Central memory CD4-positive, alpha-beta T cell (primary cell): ENCODE measurements at regions not wholly inside any gene's neighbourhood (a gene's known extent, or its start where the extent isn't known, plus 50 kb on each side); places are given as distances from the start of the nearest gene placed in this dataset.

Experiments used
- DNase-seq: peaks from one replicate; pipeline ENCODE4 v3.0.0; 2022

DNA sequence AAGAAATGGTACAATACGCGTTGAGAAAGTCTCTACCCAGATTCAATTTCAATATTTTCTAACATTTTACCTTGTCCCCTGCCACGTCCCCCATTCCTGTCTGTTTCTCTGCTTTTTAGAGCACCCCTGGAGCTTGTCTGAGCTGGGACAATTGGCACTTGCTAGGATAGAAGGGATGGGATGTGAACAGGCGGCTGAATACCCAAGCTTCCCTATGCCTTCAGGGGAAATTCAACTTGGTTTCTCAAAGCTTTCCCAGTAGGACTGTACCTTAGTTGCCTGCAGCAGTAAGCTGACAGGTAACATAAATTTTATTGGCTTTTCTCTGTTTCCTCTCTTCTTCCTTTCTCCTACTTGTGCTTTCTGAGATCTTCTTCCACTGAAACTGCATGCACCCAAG is 1663.3 kb downstream of the EFNB2 start:
- DNase-seq = no peak

DNA sequence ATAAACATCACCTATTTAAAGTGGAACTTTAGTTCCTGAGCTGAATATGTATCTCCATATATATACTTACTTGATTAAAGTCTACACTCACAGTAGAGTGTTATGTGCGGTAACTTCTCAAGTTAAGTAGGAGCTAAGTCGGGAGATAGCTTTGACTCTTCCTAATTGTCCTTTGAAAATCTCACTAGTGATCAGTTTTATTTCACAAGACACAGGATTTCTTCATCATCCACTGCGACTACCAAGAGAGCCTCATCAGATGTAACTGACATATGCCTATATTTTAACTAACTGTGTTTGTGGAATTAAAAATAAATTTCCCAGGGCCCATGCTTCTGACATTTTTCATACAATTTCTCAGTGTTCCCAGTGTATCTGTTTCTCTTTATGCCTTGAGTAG is 1664.0 kb downstream of the EFNB2 start:
- DNase-seq = no peak

DNA sequence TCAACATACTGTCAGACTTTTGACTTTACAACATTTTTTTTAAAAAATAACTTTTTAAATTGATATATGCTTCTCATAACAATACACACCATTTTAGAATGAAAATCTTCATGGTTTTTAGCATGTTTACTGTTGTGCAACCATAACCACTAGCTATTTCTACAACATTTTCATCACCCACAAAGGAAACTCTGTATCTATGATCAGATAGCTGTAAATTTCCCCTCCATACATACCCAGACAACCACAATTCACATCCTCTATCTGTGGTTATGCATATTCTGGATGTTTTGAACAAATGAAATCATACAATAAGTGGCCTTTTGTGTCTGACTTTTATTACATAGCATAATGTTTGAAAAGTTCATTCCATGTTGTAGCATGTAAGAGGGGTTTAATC is 1666.0 kb downstream of the EFNB2 start:
- peak; percentile 5 for DNase-seq

DNA sequence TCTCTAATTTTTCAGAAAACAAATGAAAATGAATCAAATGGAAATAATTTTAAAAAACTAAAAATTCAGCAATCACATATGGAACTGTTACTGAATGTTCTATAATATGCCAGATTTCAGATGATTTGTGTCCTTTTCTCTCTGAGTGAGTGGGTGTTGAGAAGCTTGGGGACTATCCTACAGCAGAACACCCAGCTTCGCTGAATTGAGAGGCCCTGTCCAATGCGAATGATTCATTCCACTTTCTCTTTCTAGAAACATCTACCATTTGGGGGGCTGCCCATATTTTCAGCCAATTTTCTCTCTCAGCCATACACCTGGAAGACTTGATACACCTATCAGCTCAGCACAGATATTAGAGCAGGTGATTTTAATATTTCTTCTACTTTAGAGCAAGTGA is 1666.7 kb downstream of the EFNB2 start:
- no peak for DNase-seq

DNA sequence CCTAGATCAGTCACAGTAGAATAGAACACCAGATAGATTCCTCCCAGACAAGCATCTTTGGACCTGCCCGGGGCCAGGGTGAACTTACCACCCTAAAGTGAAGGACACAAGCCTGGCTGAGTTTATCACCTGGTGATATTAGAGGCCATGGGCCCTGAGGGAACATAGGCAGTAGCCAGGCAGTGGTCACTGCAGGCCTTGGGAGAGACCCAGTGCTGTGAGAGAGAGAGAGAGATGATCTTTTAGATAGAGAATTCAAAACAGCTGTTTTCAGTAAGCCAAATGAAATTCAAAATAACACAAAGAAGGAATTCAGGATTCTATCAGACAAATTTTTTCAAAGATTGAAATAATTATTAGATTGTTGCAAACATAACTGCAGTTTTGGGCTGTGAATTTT is 1679.9 kb downstream of the EFNB2 start:
- DNase-seq = no peak

DNA sequence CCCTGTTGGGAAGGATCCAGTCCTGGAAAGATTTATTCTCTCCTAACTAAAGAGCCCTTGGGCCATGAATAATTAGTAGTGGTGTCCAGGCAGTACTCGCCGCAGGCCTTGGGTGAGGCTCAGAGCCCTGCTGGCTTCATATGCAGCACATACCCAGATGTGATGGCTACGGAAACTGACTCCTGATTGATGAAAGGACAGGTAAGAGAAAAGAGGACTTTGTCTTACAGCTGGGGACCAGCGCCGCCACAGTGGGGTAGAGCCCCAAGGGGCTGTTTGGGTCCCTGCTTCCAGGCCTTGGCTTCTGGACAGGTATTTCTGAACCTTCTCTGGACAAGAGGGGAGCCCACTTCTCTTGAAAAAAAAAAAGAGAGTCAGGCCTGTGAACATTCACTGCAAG is 1680.8 kb downstream of the EFNB2 start:
- DNase-seq = no peak

DNA sequence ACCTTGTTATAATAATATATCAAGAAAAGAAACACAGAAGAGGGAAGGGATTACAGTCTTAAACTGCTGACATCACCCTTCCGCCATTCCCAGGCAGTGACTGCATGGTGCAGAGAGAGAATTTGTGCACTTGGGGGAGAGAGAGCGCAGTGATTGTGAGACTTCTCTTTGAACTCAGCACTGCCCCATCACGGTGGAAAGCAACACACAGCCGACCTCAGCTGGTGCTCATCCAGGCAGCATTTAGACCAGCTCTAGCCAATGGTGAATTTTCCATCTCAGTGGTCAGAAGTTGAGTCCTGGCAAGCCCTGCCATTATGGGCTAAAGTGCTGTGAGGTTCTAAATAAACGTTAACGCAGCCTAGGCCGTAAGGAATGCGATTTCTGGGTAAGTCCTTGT is 1681.5 kb downstream of the EFNB2 start:
- no peak for DNase-seq

DNA sequence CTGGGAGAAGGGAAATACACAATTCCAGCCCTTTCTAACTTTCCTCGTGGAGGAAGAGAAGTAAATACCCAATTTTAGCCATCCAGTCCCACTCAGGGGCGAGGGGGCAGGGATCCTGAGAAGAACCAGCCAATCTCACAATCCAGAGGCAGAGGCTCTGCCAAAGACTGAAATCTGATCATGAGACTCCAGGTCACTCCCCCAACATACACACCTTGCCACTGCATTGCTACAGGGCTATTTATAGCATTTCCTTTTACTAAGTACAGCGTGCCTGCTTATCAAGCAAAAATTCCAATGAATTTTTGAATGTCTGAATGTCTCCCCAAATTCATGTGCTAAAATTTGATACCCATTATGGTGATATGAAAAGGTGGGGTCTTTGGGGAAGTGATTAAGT is 1687.5 kb downstream of the EFNB2 start:
- no peak for DNase-seq

DNA sequence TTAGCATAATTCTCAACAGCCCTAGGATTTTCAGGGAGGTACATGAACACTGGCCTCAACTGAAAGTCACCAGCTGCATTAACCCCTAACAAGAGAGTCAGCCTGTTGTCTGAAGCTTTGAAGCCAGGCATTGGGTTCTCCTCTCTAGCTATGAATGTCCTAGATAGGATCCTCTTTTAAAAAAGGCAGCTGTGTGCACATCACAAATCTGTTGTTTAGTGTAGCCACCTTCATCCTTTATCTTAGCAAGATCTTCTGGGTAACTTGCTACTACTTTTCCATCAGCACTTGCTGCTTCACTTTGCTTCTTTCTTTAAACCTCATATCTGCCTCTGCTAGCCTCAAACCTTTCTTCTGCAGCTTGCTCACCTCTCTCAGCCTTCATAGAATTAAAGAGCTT is 1692.1 kb downstream of the EFNB2 start:
- no peak for DNase-seq

DNA sequence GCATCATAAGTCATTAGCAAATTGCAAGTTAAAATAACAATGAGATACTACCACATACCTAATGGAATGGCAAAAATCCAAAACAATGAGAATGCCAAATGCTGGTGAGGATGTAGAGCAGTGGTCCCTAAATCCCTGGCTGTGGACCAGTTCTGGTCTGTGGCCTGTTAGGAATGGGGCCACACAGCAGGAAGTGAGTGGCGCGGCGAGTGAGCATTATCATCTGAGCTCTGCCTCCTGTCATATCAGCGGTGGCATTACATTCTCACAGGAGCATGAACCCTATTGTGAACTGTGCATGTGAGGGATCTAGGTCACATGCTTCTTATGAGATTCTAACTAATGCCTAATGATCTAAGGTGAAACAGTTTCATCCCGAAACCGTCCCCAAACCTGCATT is 1694.4 kb downstream of the EFNB2 start:
- no peak for DNase-seq

DNA sequence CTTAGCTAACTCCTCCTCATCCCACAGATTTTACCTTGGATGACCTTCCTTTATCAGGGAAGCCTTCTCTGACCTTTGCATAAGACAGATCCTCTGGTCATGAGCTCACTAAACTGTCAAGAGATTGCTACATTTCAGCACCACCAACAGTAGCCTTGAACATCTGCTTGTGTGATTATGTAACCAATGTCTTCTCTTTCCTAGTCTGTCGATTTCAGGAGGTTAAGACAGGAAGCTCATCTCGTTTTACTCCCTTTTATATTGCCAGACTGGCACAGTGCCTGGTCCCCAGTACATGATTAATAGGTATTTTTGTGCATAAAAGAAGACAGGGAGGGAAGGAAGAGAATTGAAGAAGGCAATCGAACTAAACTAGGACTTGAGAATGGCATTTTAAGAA is 1697.7 kb downstream of the EFNB2 start:
- DNase-seq = no peak

DNA sequence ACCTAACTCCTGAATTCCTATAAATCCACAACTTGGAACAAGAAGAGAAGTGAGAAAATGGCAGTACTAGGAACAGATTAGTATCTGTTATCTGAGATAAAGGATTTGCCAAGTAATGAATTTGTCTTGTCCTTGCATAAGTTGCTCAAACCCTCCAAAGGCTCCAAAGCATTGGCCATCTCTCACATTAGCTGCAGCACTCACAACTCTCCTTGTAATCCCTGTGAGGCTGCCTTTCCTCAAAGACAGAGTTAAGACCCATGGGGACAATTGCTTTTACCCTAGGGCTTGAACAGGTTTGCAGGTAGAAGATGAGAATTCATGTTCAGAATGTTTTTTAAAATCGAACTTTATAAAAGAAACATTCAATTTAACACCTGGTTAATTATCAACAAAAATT is 1702.2 kb downstream of the EFNB2 start:
- DNase-seq = no peak

DNA sequence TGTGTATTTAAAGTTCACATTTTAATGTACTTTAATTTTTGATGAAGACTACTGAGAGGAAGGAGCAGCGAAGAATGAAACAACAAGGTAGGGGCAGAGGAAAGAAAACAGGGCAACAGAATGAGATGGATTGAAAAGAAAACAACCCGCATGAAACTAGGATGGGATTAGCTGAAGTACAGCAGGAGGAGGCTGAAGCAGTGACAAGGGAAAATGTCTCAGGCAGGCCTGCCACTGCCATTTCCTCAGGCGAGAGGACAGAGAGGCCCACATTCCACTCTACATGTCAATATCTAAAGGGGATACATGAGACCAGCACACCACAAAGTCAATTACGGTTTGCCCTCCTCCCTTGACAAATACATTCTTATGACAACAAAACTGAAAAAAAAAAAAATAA is 1703.2 kb downstream of the EFNB2 start:
- DNase-seq = no peak

DNA sequence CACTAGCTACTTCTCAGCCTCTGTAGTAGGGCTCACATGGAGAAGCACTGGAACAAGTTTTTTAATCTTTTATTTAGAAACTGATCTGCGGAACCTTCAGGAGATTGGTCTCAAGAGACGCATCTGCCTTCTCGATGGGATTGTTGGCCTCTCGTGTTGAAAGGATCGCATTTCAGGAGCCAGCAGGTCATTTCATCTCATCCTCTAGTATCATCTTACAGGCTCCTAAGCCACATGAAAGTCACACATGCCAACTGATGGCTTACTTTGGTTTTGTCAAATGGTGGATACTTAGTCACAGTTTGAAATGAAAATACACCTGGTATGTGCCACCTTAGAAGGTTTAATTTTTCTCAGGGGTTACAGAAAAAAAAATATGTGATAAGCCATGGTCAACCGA is 1703.6 kb downstream of the EFNB2 start:
- no peak for DNase-seq

DNA sequence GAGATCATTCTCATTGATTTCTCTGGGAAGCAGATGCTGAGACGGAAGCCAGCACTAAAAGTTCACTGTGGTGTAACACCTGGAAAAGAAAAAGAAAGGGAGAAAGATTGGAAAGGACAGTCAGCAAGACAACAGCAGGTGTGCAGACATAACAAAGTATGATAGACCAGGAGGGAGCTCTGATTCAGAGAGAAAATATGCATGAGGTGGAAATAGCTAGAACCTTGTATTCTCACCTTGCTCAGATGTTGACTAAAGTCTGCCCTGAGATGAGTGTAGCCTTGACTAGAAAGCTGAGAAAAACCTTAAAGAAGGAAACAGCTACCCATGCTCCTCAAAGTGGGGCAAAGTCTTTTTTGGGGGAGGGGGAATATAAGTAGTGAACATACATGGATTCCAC is 1711.8 kb downstream of the EFNB2 start:
- no peak for DNase-seq

DNA sequence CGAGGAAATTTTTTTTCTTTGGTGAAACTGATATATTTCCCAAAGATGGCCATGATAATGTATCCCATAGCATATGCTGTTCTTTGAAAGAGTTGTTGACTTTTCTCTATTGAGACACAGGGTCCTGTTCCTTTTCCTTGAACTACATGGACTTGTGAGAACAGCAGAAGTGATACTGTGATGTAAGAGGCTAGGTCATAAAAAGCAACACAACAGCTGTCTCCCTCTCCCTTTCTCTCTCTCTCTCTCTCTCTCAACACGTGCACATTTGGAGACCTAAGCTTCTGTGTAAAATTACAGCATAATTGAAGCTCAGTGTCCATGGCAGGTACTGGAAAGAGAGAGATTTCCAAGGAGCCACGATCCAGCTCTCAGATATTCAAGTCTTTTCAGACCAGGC is 1712.4 kb downstream of the EFNB2 start:
- no peak for DNase-seq

DNA sequence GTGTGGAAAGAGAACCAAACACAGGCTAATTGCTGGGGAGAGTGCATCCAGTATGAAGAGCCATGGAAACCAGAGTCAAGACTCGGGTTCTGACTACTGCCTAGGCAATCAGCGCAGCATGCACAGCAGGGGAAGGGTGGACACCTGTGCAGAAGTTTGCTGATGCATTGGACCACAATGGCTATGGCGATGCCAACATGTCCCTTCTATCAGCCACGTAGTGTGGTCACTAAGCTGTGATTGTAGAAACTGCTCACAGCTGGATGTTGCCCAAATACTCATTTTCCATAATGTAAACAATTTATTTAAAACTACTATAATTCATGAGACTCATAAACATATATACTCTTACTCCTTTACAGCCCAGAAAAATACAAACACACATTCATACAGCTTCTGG is 1718.2 kb downstream of the EFNB2 start:
- no peak for DNase-seq

DNA sequence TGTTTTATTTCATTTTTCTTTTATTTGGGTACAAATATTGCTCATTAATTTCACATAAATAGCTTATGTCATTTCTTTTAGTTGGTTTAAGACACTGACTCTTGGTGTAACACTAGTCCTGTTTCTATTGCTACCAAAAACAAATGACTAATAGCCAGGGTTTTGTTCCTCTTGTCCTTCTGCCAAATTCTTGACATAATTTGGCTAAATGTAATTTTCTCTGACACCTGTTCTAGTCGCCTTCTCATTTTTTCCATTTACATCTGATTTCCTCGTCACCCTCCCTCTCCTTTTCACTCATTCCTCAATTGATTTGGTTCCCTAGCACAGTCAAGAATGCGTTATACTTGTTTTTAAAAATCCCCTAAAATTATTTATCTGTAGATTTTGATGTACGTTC is 1718.7 kb downstream of the EFNB2 start:
- no peak for DNase-seq

DNA sequence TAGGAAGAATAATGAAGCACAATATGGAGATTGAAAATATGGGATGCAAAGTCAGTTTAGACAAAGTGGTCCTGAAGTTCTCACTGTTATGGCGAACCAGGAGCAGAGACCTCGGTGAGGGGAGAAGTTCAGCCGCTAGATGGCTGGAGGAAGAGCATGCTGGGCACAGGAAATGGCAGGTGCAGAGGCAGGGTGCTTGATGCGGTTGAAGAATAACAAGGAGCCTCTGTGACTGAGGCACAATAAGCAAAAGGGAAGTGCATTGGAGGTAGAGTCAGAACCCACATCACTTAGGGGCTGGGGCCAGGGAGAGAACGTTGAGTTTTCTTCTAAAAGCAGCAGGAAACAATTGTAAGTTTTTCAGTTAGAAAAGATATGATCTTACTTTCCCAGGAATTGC is 1725.2 kb downstream of the EFNB2 start:
- DNase-seq = no peak

DNA sequence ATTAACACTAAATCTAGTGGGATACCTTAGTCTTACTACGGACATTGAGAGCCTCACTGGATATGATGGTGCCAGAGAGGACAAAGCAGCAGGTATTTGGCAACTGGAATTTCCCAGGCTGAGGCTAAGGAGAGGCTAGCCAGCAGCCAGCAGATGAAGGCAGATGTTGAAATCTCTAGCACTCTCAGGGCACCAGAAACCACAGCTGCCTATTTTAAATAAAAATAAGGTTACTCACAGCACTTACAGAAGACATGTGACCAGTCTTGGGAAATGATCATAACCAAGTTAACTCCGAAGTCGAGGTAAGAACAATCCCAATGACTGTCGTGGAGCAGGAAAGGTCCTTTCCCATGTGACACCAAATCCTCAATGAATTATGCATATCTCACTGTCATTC is 1726.0 kb downstream of the EFNB2 start:
- DNase-seq = no peak

DNA sequence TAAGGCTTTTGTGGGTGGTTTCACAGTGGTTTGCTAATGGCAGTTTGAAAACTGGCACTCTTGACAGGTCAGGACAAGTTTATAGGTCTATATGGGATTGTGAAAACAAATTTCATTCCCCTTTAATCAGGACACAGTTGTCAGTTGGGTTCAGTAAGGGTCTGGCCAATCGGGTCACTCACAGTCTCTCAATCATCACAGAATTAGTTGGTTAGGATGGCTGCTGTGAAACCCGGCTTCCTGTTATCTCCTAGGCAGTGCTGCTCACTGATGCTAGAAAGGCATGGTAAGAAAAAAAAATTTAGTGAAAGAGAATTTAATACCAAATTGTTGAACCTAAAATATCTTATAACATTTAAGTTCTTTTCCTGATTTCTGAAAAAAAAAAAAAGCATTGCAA is 1730.1 kb downstream of the EFNB2 start:
- DNase-seq = no peak

DNA sequence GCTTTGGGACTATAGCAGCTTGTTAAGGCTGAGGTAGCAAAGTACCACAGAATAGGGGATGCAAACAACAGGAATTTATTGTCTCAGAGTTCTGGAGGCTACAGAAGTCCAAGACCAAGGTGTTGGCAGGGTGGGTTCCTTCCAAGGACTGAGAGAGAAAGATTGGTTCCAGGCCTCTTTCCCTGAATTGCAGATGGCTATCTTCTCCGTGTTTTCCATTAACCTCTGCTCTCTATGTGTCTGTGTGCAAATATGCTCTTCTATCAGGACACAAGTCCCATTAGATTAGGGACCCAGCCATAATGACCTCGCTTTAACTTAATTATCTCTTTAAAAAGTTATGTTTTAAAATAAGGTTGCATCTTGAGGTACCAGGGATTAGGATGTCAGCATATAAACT is 1732.9 kb upstream of the SLC10A2 start:
- DNase-seq = no peak

DNA sequence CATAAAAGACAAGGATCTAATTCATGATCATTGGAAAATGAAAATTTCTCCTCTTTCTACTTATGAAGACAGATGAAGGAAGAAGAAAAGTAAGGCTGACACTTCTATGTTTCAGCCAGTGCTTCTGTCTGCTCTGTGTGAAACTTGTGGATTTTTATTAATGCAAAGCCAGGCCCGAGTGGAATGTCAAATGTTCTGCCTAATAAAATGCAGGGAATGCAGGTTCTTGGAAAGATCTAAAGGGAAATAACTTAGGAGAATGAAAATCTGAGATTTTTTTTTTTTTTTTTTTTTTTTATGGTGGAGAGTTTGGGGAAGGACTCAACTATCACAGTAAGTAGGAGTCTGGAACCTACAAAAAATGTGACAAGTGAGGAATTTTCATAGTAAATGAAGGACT is 1732.3 kb upstream of the SLC10A2 start:
- no peak for DNase-seq

DNA sequence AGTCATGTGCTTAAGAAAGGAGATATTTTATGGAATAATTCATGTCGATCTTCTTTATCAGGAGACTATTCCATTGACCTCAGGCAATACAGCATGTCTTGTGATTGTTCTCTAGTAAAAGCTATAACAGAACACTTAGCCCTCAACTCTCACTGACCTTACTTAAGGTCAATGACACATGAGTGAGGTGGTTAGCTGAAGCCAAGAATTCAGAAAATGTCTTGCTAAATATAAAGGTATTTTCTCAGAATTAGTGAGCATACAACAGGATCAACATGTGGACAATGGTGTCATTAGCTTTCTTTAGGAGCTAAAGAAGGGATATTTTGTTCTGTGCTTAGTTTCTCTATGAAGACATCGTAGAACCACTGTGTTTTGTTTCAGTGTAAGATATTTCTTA is 1730.4 kb upstream of the SLC10A2 start:
- DNase-seq = no peak

DNA sequence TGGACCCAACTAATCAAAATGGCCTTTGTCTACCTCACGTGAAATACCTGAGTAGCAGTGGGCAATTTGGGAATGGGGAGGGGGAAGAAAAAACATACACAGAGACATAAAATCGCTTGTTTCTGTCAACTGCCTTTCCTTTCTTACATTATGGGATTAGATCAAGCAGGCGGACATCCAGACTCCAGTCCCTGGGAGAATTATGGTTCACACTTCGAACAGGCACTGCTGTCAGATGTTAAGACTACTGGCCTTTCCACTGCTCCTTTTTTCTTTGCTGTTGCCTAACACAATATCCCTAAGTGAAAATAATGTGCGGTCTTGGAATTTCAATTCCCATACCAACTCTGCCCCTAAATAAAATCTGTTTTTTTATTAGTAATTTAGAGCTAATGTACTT is 1719.7 kb upstream of the SLC10A2 start:
- DNase-seq = no peak

DNA sequence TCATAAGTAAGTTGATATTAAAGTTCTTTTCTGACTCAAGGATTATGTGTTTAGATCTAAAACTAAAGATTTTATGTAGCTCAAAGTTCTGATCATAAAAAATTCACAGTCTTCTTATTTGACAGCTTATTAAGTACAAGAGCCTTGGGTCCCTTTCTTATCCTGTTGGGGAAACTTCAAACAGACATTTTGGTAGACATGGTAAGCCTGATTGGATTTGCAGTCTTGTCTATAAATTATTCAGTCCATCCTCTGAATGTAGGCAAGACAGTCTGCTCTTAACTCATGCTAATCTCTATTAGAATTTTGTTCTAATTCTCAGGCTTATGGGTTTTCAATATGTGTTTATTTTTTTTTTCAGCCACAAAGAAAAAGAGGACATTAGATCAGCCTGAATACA is 1718.7 kb upstream of the SLC10A2 start:
- DNase-seq = no peak
